HL-60 (cell line): ENCODE measurements at regions not wholly inside any gene's neighbourhood (a gene's known extent, or its start where the extent isn't known, plus 50 kb on each side); places are given as distances from the start of the nearest gene placed in this dataset.

Experiments used
- CTCF ChIP-seq: IDR thresholded peaks from one replicate; pipeline ENCODE4 v1.5.1; 2011; ENCODE audit warnings: low read length, control low read depth, inconsistent platforms; ENCODE audit not compliant: insufficient read depth
- GABPA ChIP-seq: IDR thresholded peaks from 2 replicates; pipeline ENCODE4 v1.6.1; 2012; ENCODE audit warnings: low read depth
- POLR2AphosphoS5 ChIP-seq: IDR thresholded peaks from 2 replicates; pipeline ENCODE4 v1.6.1; 2012; ENCODE audit warnings: low read depth
- REST ChIP-seq: IDR thresholded peaks from 2 replicates; pipeline ENCODE4 v1.6.1; 2012; ENCODE audit warnings: low read depth; ENCODE audit not compliant: insufficient replicate concordance
- SPI1 ChIP-seq: IDR thresholded peaks from 2 replicates; pipeline ENCODE4 v1.6.1; 2012; ENCODE audit warnings: low read depth, mild to moderate bottlenecking, borderline replicate concordance

- no peak for TF ChIP-seq GABPA
- no peak for TF ChIP-seq CTCF
- TF ChIP-seq REST = no peak
- TF ChIP-seq POLR2AphosphoS5 = no peak
- no peak for TF ChIP-seq SPI1
Observed at GRCh38 chr6:95723638-95724037, 146.3 kb downstream of the MANEA start.
